ENCODE measurements at regions not wholly inside any gene's neighbourhood (a gene's known extent, or its start where the extent isn't known, plus 50 kb on each side); places are given as distances from the start of the nearest gene placed in this dataset.

DNA sequence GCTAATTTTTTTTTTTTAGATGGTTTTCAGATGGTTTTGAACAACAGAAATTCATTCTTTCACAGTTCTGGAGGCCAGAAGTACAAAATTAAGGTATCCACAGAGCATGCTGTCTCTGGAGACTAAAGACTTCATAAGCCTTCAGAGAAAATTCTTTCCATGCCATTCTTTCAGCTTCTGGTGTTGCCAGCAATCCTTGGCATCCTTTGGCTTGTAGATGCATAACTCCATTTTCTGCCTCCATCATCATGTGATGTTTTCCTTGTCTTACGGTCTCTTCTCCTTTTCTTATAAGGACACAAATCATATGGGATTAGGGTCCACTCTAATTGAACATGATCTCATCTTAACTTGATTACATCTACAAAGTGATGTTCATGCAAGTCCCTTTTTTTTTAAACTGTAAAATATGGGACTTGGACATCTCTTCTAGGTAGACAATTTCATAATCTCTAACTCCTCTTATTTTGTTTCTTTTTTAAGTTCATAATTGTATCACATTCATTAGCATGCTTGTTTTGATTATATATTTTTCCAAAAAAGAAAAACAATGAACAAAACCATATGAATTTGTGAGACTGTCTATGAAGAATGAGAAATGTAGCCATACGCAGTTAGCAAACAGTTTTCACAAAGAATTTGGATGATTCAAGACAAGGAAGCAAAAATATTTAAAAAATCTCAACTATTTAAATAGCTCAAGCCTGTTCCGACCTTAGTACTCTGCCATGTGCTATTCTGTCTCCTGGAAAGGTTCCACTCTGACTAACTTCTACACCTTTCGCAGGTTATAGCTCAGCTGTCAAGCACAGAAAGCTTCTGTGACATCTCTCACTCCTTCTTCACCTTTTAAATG is 53.1 kb upstream of the GIMD1 start:
- Histone ChIP-seq H3K4me3 (ENCODE audit: low read depth, low read length) (no peak overlapping the region), H3K27ac (ENCODE audit: insufficient read depth, low read length, poor library complexity, severe bottlenecking) (no peak overlapping the region), H3K36me3 (ENCODE audit: control insufficient read depth, insufficient read depth, low read length) (no peaks in the 10 kb centered on the region), H3K9me3 (ENCODE audit: control insufficient read depth in 2 of 2, low read length in 2 of 2) (no peaks in the 10 kb centered on the region), H3K27me3 (ENCODE audit: control insufficient read depth, insufficient read depth, low read length) (no peaks in the 10 kb centered on the region), H3K4me1 (ENCODE audit: control insufficient read depth, insufficient read depth, low read length, poor library complexity, severe bottlenecking) (no peaks in the 10 kb centered on the region)
- Mint-ChIP-seq H3K4me3 (no peak overlapping the region), H3K36me3 (no peaks in the 10 kb centered on the region), H3K4me1 (no peaks in the 10 kb centered on the region), H3K27me3 (peaks cover 14% of the 10 kb centered on the region), H3K27ac (no peak overlapping the region), H3K9me3 (peaks cover 0 to 2% (median 0%) of the 10 kb centered on the region in 7 donors)
- ATAC-seq (ENCODE audit: low read depth in 2 of 2) (no peak), DNase-seq (no peak)

GRCh38 chr4:106418444-106418843 is 49.9 kb upstream of the GIMD1 start:
- H3K4me3 Mint-ChIP-seq = no peak overlapping the region
- DNase-seq (no peak), ATAC-seq (ENCODE audit: low read depth in 2 of 2) (no peak)
- no peaks in the 10 kb centered on the region for H3K4me1 Mint-ChIP-seq
- Histone ChIP-seq H3K27ac (ENCODE audit: insufficient read depth, low read length, poor library complexity, severe bottlenecking) (no peak overlapping the region), H3K36me3 (ENCODE audit: control insufficient read depth, insufficient read depth, low read length) (no peaks in the 10 kb centered on the region), H3K4me1 (ENCODE audit: control insufficient read depth, insufficient read depth, low read length, poor library complexity, severe bottlenecking) (no peaks in the 10 kb centered on the region), H3K27me3 (ENCODE audit: control insufficient read depth, insufficient read depth, low read length) (no peaks in the 10 kb centered on the region), H3K4me3 (ENCODE audit: low read depth, low read length) (no peak overlapping the region), H3K9me3 (ENCODE audit: control insufficient read depth in 2 of 2, low read length in 2 of 2) (no peaks in the 10 kb centered on the region)
- H3K27me3 Mint-ChIP-seq = peaks cover 7% of the 10 kb centered on the region
- H3K36me3 Mint-ChIP-seq = no peaks in the 10 kb centered on the region
- no peak overlapping the region for H3K27ac Mint-ChIP-seq
- H3K9me3 Mint-ChIP-seq = peaks cover 0 to 5% (median 0%) of the 10 kb centered on the region in 7 donors
